GM11168 (cell line): ENCODE measurements at regions not wholly inside any gene's neighbourhood (a gene's known extent, or its start where the extent isn't known, plus 50 kb on each side); places are given as distances from the start of the nearest gene placed in this dataset.

ENCODE experiments used
- in situ Hi-C: fragments of 300-500 bp; cut with MboI; formaldehyde crosslinking; loops from one replicate; pipeline ENCODE4 v1.12.0; 2022; ENCODE audit warnings: low sequenced_read_pairs; ENCODE audit not compliant: unreplicated experiment

GRCh38 chr17:79305768-79306423, 231.3 kb downstream of the ENGASE start:
- in situ Hi-C loops: no loop called here

- in situ Hi-C loops: no loop called here
Measured at GRCh38 chr17:79305376-79305767, 230.7 kb downstream of the ENGASE start.

GRCh38 chr17:79304884-79305283, 230.3 kb downstream of the ENGASE start:
- in situ Hi-C loops: no loop called here

GRCh38 chr17:79303641-79304205, 229.1 kb downstream of the ENGASE start:
- in situ Hi-C loops: no loop called here

- in situ Hi-C loops: no loop called here
Measured at GRCh38 chr17:79301469-79301868, 226.8 kb downstream of the ENGASE start.

GRCh38 chr17:79299349-79299748, 224.7 kb downstream of the ENGASE start:
- in situ Hi-C loops: no loop called here

- in situ Hi-C loops: no loop called here
Measured at GRCh38 chr17:79298799-79299198, 224.2 kb downstream of the ENGASE start.

- in situ Hi-C loops: no loop called here
Measured at GRCh38 chr17:79296243-79296642, 221.6 kb downstream of the ENGASE start.

GRCh38 chr17:79295307-79295706, 220.7 kb downstream of the ENGASE start:
- in situ Hi-C loops: no loop called here

- in situ Hi-C loops: no loop called here
Measured at GRCh38 chr17:79294459-79295071, 219.9 kb downstream of the ENGASE start.

GRCh38 chr17:79292501-79292900, 217.9 kb downstream of the ENGASE start:
- in situ Hi-C loops: no loop called here

- in situ Hi-C loops: no loop called here
Measured at GRCh38 chr17:79291391-79291790, 216.8 kb downstream of the ENGASE start.

- in situ Hi-C loops: no loop called here
Measured at GRCh38 chr17:79290726-79291125, 216.1 kb downstream of the ENGASE start.

- in situ Hi-C loops: no loop called here
Measured at GRCh38 chr17:79288950-79289349, 214.3 kb downstream of the ENGASE start.

GRCh38 chr17:79286440-79286839, 211.8 kb downstream of the ENGASE start:
- in situ Hi-C loops: no loop called here

GRCh38 chr17:79285973-79286372, 211.3 kb downstream of the ENGASE start:
- in situ Hi-C loops: no loop called here

- in situ Hi-C loops: no loop called here
Measured at GRCh38 chr17:79282294-79282693, 207.7 kb downstream of the ENGASE start.

GRCh38 chr17:79281803-79282202, 207.2 kb downstream of the ENGASE start:
- in situ Hi-C loops: no loop called here

- in situ Hi-C loops: no loop called here
Measured at GRCh38 chr17:79280866-79281572, 206.4 kb downstream of the ENGASE start.

- in situ Hi-C loops: no loop called here
Measured at GRCh38 chr17:79280010-79280409, 205.4 kb downstream of the ENGASE start.

GRCh38 chr17:79279320-79279719, 204.7 kb downstream of the ENGASE start:
- in situ Hi-C loops: no loop called here
